IMR-90 (cell line): ENCODE measurements at regions not wholly inside any gene's neighbourhood (a gene's known extent, or its start where the extent isn't known, plus 50 kb on each side); places are given as distances from the start of the nearest gene placed in this dataset.

Experiments
- ATAC-seq: fragments of 200-7000 bp; cut with Tn5 transposase; 2 replicates; pipeline ENCODE4 v1.9.1; 2020; ENCODE audit warnings: low read depth, mild to moderate bottlenecking, moderate library complexity
- BruUV-seq: library from RNA; stranded (reverse); fragments of 400-500 nt; replicated peaks from 2 replicates; lab custom pipeline; 2021; lab: Mats Ljungman, UMichigan
- CTCF ChIA-PET: fragments of 300-600 bp; formaldehyde crosslinking; extraction: SDS; loops from one replicate; lab custom pipeline; 2021; ENCODE audit warnings: antibody characterized with exemption; lab: Yijun Ruan, JAX
- POLR2A ChIA-PET: fragments of 300-600 bp; sonication (Branson Sonifier 250); formaldehyde crosslinking; loops from one replicate; lab custom pipeline; 2022; ENCODE audit warnings: antibody characterized with exemption; ENCODE audit not compliant: unreplicated experiment; lab: Charles Lee
- DNase-seq: peaks from one replicate; pipeline ENCODE4 v3.0.0; 2013
- H2AFZ ChIP-seq: replicated peaks from 2 replicates; pipeline ENCODE3; 2013; ENCODE audit warnings: low read length, mild to moderate bottlenecking; ENCODE audit not compliant: poor library complexity
- H2AK5ac ChIP-seq: 2 replicates; pipeline ENCODE4 v1.6.1; 2013; ENCODE audit warnings: low read depth, low read length, inconsistent platforms
- H2AK9ac ChIP-seq: replicated peaks from 2 replicates; pipeline ENCODE3; 2013; ENCODE audit warnings: mild to moderate bottlenecking, low read depth, low read length, moderate library complexity; ENCODE audit not compliant: poor library complexity
- H2BK120ac ChIP-seq: 2 replicates; pipeline ENCODE4 v1.6.1; 2013; ENCODE audit warnings: low read depth, low read length, inconsistent platforms
- H2BK15ac ChIP-seq: 3 replicates; pipeline ENCODE4 v1.6.1; 2013; ENCODE audit warnings: low read depth, low read length, inconsistent platforms
- H2BK20ac ChIP-seq: 2 replicates; pipeline ENCODE4 v1.6.1; 2013; ENCODE audit warnings: low read depth, mild to moderate bottlenecking, inconsistent platforms, low read length, moderate library complexity
- H2BK5ac ChIP-seq: 2 replicates; pipeline ENCODE4 v1.6.1; 2013; ENCODE audit warnings: mild to moderate bottlenecking, low read depth, low read length, inconsistent platforms; ENCODE audit not compliant: poor library complexity, severe bottlenecking
- H3K14ac ChIP-seq: replicated peaks from 2 replicates; pipeline ENCODE4 v1.6.1; 2013; ENCODE audit warnings: low read depth, low read length, inconsistent platforms
- H3K18ac ChIP-seq: 2 replicates; pipeline ENCODE4 v1.6.1; 2013; ENCODE audit warnings: low read depth, low read length, control low read depth
- H3K23ac ChIP-seq: 2 replicates; pipeline ENCODE4 v1.6.1; 2013; ENCODE audit warnings: low read depth, low read length, inconsistent platforms
- H3K27ac ChIP-seq: 2 replicates; pipeline ENCODE4 v1.5.1; 2013; ENCODE audit warnings: mild to moderate bottlenecking, control low read depth, low read length; ENCODE audit not compliant: insufficient read depth
- H3K27me3 ChIP-seq: 2 replicates; pipeline ENCODE4 v1.6.1; 2013; ENCODE audit warnings: low read length; ENCODE audit not compliant: control insufficient read depth, insufficient read depth
- H3K36me3 ChIP-seq: 2 replicates; pipeline ENCODE4 v1.6.1; 2013; ENCODE audit warnings: low read length, mixed read lengths; ENCODE audit not compliant: control insufficient read depth, insufficient read depth
- H3K4ac ChIP-seq: 2 replicates; pipeline ENCODE4 v1.6.1; 2013; ENCODE audit warnings: low read depth, low read length, inconsistent platforms
- H3K4me1 ChIP-seq: 2 replicates; pipeline ENCODE4 v1.6.1; 2013; ENCODE audit warnings: low read length, mixed read lengths; ENCODE audit not compliant: control insufficient read depth, insufficient read depth
- H3K4me2 ChIP-seq: 2 replicates; pipeline ENCODE4 v1.6.1; 2013; ENCODE audit warnings: low read depth, mild to moderate bottlenecking, control low read depth, low read length, moderate library complexity
- H3K4me3 ChIP-seq: 2 replicates; pipeline ENCODE4 v1.5.1; 2013; ENCODE audit warnings: low read depth, mild to moderate bottlenecking, control low read depth, low read length, moderate library complexity; ENCODE audit not compliant: insufficient read depth
- H3K56ac ChIP-seq: 2 replicates; pipeline ENCODE4 v1.6.1; 2013; ENCODE audit warnings: low read length, inconsistent platforms; ENCODE audit not compliant: insufficient read depth; ENCODE audit errors: extremely low read depth
- H3K79me1 ChIP-seq, 2 experiments: 2 replicates each; pipeline ENCODE4 v1.6.1; 2013; ENCODE audit warnings: low read length in 2 of 2, inconsistent platforms in 1 of 2, low read depth in 1 of 2
- H3K9ac ChIP-seq: 2 replicates; pipeline ENCODE4 v1.6.1; 2013; ENCODE audit warnings: low read depth, low read length, control low read depth
- H3K9me1 ChIP-seq: 2 replicates; pipeline ENCODE4 v1.6.1; 2013; ENCODE audit warnings: low read length, inconsistent platforms; ENCODE audit not compliant: insufficient read depth
- H3K9me3 ChIP-seq: 2 replicates; pipeline ENCODE4 v1.6.1; 2013; ENCODE audit warnings: low read length; ENCODE audit not compliant: control insufficient read depth, insufficient read depth
- H4K20me1 ChIP-seq: 2 replicates; pipeline ENCODE4 v1.6.1; 2013; ENCODE audit warnings: low read length, inconsistent platforms; ENCODE audit not compliant: insufficient read depth
- H4K5ac ChIP-seq: 2 replicates; pipeline ENCODE4 v1.6.1; 2013; ENCODE audit warnings: mild to moderate bottlenecking, low read depth, low read length, control low read depth
- H4K8ac ChIP-seq, 2 experiments: 2 replicates each; pipeline ENCODE4 v1.6.1; 2013; ENCODE audit warnings: low read depth in 2 of 2, low read length in 2 of 2, control low read depth in 1 of 2, inconsistent platforms in 1 of 2
- H4K91ac ChIP-seq: 2 replicates; pipeline ENCODE4 v1.6.1; 2013; ENCODE audit warnings: low read depth, low read length, inconsistent platforms; ENCODE audit not compliant: insufficient read depth
- BHLHE40 ChIP-seq: fragments of 150-350 bp; IDR thresholded peaks from 2 replicates; pipeline ENCODE4 v1.6.1; 2016; ENCODE audit warnings: mild to moderate bottlenecking, low read depth, low read length
- MXI1 ChIP-seq: IDR thresholded peaks from 2 replicates; pipeline ENCODE4 v1.6.1; 2012; ENCODE audit warnings: low read depth, mild to moderate bottlenecking, low read length, moderate library complexity, borderline replicate concordance
- WGBS, 2 experiments: methylation state at CpG; one replicate each; pipeline versions ENCODE4 v1.1.5 to v1.1.7; 2013; ENCODE audit warnings: missing lambda C conversion rate in 2 of 2; ENCODE audit not compliant: insufficient read length in 1 of 2; ENCODE audit errors: extremely low coverage in 2 of 2; 5-methylcytosine and 5-hydroxymethylcytosine counted together
- dilution Hi-C: fragments of 300-500 bp; cut with HindIII; formaldehyde crosslinking; loops from one replicate; pipeline ENCODE4 v1.14.3; 2018; ENCODE audit warnings: low sequenced_read_pairs; ENCODE audit not compliant: unreplicated experiment
- in situ Hi-C: fragments of 300-500 bp; cut with MboI; formaldehyde crosslinking; loops from 3 replicates; pipeline ENCODE4 v1.14.3; 2019; ENCODE audit warnings: low sequenced_read_pairs, inconsistent platforms, mixed read lengths
- intact Hi-C: fragments of 100-400 bp; cut with micrococcal nuclease; formaldehyde crosslinking; loops from 2 replicates; pipeline ENCODE4 v1.10.0; 2022

DNA sequence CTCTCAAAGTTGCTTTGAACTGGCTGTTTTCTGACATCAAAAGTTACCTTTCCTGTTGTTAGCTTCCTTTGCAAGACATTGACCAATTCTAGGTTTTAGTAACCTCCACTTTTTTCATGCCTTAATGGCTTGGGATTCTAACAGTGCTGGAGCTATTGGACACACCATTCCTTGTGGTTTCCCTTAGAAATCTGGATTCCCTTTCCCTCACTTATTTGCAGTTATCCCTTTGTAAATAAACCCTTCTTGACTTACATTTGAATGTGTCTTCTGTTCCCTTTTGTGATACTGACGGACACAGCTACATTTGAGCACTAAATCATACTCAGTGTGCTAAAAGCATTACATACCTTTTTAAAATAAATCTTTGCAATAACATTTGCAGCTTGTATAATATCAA, 1927.6 kb upstream of the IGFBP7 start:
- no peaks in the 10 kb centered on the region for H3K36me3 ChIP-seq
- no peak overlapping the region for H3K56ac ChIP-seq
- no peak overlapping the region for H2BK120ac ChIP-seq
- H3K18ac ChIP-seq = no peak overlapping the region
- WGBS, 2 experiments = no CpG with 5 or more reads among the region's 1 CpG
- no peak overlapping the region for H3K23ac ChIP-seq
- no peak overlapping the region for H4K5ac ChIP-seq
- in situ Hi-C loops = no loop called here
- no peak overlapping the region for H3K27ac ChIP-seq
- no peaks in the 10 kb centered on the region for H3K4me1 ChIP-seq
- H2BK5ac ChIP-seq = no peak overlapping the region
- DNase-seq (no peak), ATAC-seq (no peak)
- H2AK9ac ChIP-seq = no peak overlapping the region
- H3K14ac ChIP-seq = no peak overlapping the region
- H3K4ac ChIP-seq = no peak overlapping the region
- intact Hi-C loops = no loop called here
- no peak overlapping the region for H4K8ac ChIP-seq
- TF ChIP-seq BHLHE40 = no peak
- no peak for TF ChIP-seq MXI1
- H3K9ac ChIP-seq = no peak overlapping the region
- H2BK15ac ChIP-seq = no peak overlapping the region
- H3K79me1 ChIP-seq = no peaks in the 10 kb centered on the region
- H2AK5ac ChIP-seq = no peak overlapping the region
- no peaks in the 10 kb centered on the region for H3K27me3 ChIP-seq
- H3K4me3 ChIP-seq = no peak overlapping the region
- BruUV-seq = no TSS peak
- no peaks in the 10 kb centered on the region for H3K9me1 ChIP-seq
- ChIA-PET CTCF (interaction anchor here (0.6 kb wide), 1 partner anchor 1255 kb away, joined by 3 read pairs; no protein-coding TSS in a partner anchor), POLR2A (no interaction called here)
- H4K91ac ChIP-seq = no peak overlapping the region
- no peaks in the 10 kb centered on the region for H3K9me3 ChIP-seq
- H4K20me1 ChIP-seq = no peaks in the 10 kb centered on the region
- no peak overlapping the region for H2BK20ac ChIP-seq
- dilution Hi-C loops = no loop called here
- no peak overlapping the region for H2AFZ ChIP-seq
- H3K4me2 ChIP-seq = no peak overlapping the region
